ENCODE measurements at regions not wholly inside any gene's neighbourhood (a gene's known extent, or its start where the extent isn't known, plus 50 kb on each side); places are given as distances from the start of the nearest gene placed in this dataset.

DNA sequence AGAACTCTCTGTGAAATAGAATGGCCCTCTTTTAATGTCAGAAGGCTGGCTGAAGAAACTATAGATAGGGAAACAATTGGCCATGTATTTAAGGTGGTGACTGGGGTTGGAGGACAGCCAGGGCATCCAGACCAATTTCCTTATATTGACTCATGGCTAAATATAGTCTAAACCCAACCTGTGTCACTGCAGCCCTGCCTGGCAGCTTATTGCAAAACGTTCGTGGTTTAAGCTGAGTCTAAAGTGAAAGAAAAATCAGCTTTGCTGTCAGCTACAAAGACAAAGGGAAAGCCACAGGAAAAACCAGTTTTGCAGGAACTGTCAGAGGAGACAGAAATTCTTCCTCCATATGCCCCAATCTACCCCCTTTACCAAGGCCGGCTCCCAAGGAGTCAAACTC lies 902.8 kb upstream of the NDST4 start:
- Histone ChIP-seq H3K4me3 (ENCODE audit: low read depth in 2 of 2, low read length in 1 of 2) (no peak overlapping the region; a peak in 1 of 4 replicates), H3K9ac (no peak overlapping the region), H3K4me1 (ENCODE audit: control insufficient read depth in 1 of 2, insufficient read depth in 2 of 2, low read depth in 1 of 2, low read length in 1 of 2) (no peaks in the 10 kb centered on the region; a peak in 1 of 4 replicates), H4K20me1 (ENCODE audit: insufficient read depth) (no peaks in the 10 kb centered on the region), H3F3A (replicated peaks; ENCODE audit: insufficient read depth) (no peaks in the 10 kb centered on the region), H3K4me2 (no peak overlapping the region), H2AFZ (ENCODE audit: low read depth) (no peak overlapping the region), H3K27me3 (ENCODE audit: insufficient read depth) (no peaks in the 10 kb centered on the region), H3K27ac (ENCODE audit: low read depth in 2 of 2, low read length in 1 of 2) (no peak overlapping the region), H3K36me3 (replicated peaks in 1 of 2; ENCODE audit: control insufficient read depth in 1 of 2, insufficient read depth in 2 of 2, low read length in 1 of 2) (no peaks in the 10 kb centered on the region), H3K9me2 (no peaks in the 10 kb centered on the region), H3K79me2 (ENCODE audit: insufficient read depth) (no peaks in the 10 kb centered on the region), H3K9me3 (no peaks in the 10 kb centered on the region)
- POLR2A ChIA-PET, result no interaction called here
- no peak for DNase-seq
- TF ChIP-seq JUND (IDR thresholded peaks at IDR 0.05), result no peak
- TF ChIP-seq, protein P1, sequence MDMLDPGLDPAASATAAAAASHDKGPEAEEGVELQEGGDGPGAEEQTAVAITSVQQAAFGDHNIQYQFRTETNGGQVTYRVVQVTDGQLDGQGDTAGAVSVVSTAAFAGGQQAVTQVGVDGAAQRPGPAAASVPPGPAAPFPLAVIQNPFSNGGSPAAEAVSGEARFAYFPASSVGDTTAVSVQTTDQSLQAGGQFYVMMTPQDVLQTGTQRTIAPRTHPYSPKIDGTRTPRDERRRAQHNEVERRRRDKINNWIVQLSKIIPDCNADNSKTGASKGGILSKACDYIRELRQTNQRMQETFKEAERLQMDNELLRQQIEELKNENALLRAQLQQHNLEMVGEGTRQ (IDR thresholded peaks at IDR 0.05; ENCODE audit: borderline replicate concordance, low read depth, low read length), result no peak
- TF ChIP-seq, protein P2, sequence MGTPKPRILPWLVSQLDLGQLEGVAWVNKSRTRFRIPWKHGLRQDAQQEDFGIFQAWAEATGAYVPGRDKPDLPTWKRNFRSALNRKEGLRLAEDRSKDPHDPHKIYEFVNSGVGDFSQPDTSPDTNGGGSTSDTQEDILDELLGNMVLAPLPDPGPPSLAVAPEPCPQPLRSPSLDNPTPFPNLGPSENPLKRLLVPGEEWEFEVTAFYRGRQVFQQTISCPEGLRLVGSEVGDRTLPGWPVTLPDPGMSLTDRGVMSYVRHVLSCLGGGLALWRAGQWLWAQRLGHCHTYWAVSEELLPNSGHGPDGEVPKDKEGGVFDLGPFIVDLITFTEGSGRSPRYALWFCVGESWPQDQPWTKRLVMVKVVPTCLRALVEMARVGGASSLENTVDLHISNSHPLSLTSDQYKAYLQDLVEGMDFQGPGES (IDR thresholded peaks at IDR 0.05; ENCODE audit: low read depth, low read length), result no peak
- TF ChIP-seq, protein P3, sequence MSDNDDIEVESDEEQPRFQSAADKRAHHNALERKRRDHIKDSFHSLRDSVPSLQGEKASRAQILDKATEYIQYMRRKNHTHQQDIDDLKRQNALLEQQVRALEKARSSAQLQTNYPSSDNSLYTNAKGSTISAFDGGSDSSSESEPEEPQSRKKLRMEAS (IDR thresholded peaks at IDR 0.05; ENCODE audit: low read depth), result no peak
- TF ChIP-seq TCF12 (IDR thresholded peaks at IDR 0.05), result no peak
- TF ChIP-seq SMC3 (IDR thresholded peaks at IDR 0.05; ENCODE audit: low read depth, low read length), result no peak
- TF ChIP-seq YY1 (IDR thresholded peaks at IDR 0.05; ENCODE audit: low read depth), result no peak
- TF ChIP-seq, protein P4, sequence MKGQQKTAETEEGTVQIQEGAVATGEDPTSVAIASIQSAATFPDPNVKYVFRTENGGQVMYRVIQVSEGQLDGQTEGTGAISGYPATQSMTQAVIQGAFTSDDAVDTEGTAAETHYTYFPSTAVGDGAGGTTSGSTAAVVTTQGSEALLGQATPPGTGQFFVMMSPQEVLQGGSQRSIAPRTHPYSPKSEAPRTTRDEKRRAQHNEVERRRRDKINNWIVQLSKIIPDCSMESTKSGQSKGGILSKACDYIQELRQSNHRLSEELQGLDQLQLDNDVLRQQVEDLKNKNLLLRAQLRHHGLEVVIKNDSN (IDR thresholded peaks at IDR 0.05; ENCODE audit: borderline replicate concordance, low read depth), result no peak
- no peak for TF ChIP-seq GATA2 (CRISPR knock-in tag; IDR thresholded peaks at IDR 0.05)
- TF ChIP-seq, protein P5, sequence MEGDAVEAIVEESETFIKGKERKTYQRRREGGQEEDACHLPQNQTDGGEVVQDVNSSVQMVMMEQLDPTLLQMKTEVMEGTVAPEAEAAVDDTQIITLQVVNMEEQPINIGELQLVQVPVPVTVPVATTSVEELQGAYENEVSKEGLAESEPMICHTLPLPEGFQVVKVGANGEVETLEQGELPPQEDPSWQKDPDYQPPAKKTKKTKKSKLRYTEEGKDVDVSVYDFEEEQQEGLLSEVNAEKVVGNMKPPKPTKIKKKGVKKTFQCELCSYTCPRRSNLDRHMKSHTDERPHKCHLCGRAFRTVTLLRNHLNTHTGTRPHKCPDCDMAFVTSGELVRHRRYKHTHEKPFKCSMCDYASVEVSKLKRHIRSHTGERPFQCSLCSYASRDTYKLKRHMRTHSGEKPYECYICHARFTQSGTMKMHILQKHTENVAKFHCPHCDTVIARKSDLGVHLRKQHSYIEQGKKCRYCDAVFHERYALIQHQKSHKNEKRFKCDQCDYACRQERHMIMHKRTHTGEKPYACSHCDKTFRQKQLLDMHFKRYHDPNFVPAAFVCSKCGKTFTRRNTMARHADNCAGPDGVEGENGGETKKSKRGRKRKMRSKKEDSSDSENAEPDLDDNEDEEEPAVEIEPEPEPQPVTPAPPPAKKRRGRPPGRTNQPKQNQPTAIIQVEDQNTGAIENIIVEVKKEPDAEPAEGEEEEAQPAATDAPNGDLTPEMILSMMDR (IDR thresholded peaks at IDR 0.05), result no peak
- no peak for TF ChIP-seq FOSL2 (IDR thresholded peaks at IDR 0.05; ENCODE audit: borderline replicate concordance, low read depth)
- no peak for TF ChIP-seq FOXM1 (IDR thresholded peaks at IDR 0.05; ENCODE audit: low read depth)
- no peak for TF ChIP-seq POLR2AphosphoS5 (IDR thresholded peaks at IDR 0.05; ENCODE audit: low read depth, low read length)
- TF ChIP-seq ELF1 (IDR thresholded peaks at IDR 0.05), result no peak
- TF ChIP-seq CHD2 (IDR thresholded peaks at IDR 0.05; ENCODE audit: low read length, partially characterized antibody), result no peak
- 32% methylated on average over 3 of the region's 3 CpGs for WGBS (ENCODE audit: low lambda C conversion rate)
- CTCF ChIA-PET, result no interaction called here
